VCaP (cell line): ENCODE measurements at regions not wholly inside any gene's neighbourhood (a gene's known extent, or its start where the extent isn't known, plus 50 kb on each side); places are given as distances from the start of the nearest gene placed in this dataset.
"Not testable (repeated sequence)": the region's sequence is repeated elsewhere in the genome, so short reads cannot be mapped to it uniquely, and the experiment has no call there.

Experiments
- H3K27ac ChIP-seq: fragments of 450-650 bp; 2 replicates; pipeline ENCODE4 v1.5.1; 2017
- TF ChIP-seq, protein P1 (sequence below): fragments of 450-650 bp; conservative IDR thresholded peaks from 2 replicates; pipeline ENCODE4 v1.5.1; 2017; ENCODE audit warnings: mild to moderate bottlenecking, moderate library complexity

DNA sequence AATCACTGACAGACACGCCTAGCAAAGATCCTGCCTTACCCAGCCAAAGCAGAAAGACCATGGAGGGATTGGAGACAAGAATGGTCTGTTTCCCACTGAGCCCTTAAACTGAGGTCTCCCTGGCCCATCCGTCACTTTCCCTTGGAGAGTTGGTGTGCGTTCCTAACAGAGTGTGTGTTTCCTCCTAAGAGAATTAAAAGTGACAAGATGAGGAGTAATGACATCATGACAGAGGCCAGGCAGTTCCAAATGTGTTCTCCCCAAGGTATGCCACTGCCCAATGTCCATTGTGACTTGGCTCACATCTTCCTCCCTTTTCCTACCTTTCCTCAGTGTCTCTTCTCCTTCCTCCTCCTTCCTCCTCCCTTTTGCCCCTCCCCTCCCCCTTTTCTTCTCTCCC, 295.7 kb downstream of the SIPA1L2 start:
- no peak overlapping the region for H3K27ac ChIP-seq
- TF ChIP-seq, protein P1, sequence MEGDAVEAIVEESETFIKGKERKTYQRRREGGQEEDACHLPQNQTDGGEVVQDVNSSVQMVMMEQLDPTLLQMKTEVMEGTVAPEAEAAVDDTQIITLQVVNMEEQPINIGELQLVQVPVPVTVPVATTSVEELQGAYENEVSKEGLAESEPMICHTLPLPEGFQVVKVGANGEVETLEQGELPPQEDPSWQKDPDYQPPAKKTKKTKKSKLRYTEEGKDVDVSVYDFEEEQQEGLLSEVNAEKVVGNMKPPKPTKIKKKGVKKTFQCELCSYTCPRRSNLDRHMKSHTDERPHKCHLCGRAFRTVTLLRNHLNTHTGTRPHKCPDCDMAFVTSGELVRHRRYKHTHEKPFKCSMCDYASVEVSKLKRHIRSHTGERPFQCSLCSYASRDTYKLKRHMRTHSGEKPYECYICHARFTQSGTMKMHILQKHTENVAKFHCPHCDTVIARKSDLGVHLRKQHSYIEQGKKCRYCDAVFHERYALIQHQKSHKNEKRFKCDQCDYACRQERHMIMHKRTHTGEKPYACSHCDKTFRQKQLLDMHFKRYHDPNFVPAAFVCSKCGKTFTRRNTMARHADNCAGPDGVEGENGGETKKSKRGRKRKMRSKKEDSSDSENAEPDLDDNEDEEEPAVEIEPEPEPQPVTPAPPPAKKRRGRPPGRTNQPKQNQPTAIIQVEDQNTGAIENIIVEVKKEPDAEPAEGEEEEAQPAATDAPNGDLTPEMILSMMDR: no peak

DNA sequence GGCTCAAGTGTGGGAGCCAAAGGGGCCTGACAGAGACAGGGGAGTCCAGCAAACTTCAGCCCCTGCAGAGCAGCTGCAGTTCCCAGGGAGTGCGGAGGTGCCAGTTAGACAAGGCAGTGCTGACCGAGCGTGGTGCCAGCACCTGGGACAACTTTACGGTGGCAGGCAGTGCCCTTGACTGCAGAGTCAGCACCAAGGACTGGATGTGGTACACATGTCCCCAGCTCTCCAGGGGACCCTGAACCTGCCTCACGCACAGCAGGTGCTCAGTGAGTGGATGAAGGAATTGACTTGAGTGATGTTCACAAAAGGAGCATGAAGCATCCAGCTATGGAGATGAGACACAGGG, 296.5 kb downstream of the SIPA1L2 start:
- H3K27ac ChIP-seq: no peak overlapping the region
- TF ChIP-seq, protein P1: no peak

DNA sequence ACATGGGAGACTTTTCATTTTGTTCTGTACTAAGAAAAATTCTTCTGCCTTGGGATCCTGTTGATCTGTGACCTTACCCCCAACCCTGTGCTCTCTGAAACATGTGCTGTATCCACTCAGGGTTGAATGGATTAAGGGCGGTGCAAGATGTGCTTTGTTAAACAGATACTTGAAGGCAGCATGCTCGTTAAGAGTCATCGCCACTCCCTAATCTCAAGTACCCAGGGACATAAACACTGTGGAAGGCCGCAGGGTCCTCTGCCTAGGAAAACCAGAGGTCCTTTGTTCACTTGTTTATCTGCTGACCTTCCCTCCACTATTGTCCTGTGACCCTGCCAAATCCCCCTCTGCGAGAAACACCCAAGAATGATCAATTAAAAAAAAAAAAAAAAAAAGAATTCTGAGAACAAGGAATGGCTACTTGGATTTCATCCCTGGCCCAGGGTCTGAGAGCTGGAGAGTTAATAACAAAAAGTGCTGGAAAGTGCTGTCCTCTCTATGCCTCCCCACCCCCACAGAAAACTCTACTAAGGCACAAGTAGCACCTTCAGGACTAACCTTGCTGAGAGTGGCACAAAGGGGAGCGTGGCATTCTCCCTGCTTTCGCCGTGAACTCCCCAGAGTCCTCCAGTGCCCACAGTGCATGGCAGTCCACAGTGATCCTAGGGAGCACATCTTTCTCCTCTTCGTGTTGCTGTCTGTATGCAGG, 297.1 kb downstream of the SIPA1L2 start:
- H3K27ac ChIP-seq: not testable (repeated sequence)

- H3K27ac ChIP-seq: no peak overlapping the region
These were observed 300.7 kb downstream of the SIPA1L2 start for GRCh38 chr1:232329103-232329813.

GRCh38 chr1:232328486-232329102, 301.3 kb downstream of the SIPA1L2 start:
- no peak overlapping the region for H3K27ac ChIP-seq
- TF ChIP-seq, protein P1: no peak

More at GRCh38 chr1:232329103-232329813, 300.7 kb downstream of the SIPA1L2 start:
- TF ChIP-seq, protein P1: no peak

DNA sequence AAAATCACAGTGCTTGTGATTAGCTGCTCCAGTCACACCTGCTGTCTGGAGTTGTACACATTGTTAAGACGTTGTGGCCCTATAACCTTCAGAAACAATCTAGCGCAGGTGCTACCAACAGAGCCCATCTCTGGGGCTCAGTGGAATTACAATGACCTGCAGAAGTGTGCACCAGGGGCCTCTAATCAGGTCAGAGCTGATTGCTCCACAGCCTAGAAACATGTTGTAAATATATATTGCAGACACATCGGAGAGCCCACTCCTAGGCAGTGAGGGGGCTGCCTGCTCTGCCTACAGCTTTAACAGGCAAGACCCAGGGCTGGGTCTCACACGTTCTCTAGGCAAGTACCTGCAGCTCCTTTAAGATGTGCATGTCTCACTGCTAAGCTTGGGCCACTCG, 302.0 kb downstream of the SIPA1L2 start:
- TF ChIP-seq, protein P1: no peak
- no peak overlapping the region for H3K27ac ChIP-seq

- TF ChIP-seq, protein P1: no peak
- no peak overlapping the region for H3K27ac ChIP-seq
These were observed 302.7 kb downstream of the SIPA1L2 start for GRCh38 chr1:232327269-232327668.
